ENCODE measurements at regions not wholly inside any gene's neighbourhood (a gene's known extent, or its start where the extent isn't known, plus 50 kb on each side); places are given as distances from the start of the nearest gene placed in this dataset.

- H2BK20ac ChIP-seq (ENCODE audit: low read length) = no peak overlapping the region
- H3K27ac ChIP-seq (ENCODE audit: low read depth, low read length) = no peak overlapping the region
- no peaks in the 10 kb centered on the region for H3K36me3 ChIP-seq (ENCODE audit: control insufficient read depth in 2 of 4, insufficient read depth in 4 of 4, low read length in 3 of 4)
- H2BK120ac ChIP-seq (replicated peaks; ENCODE audit: low read depth, low read length) = no peak overlapping the region
- H3K14ac ChIP-seq (ENCODE audit: insufficient read length) = no peak overlapping the region
- WGBS, 2 experiments (ENCODE audit: extremely low coverage in 1 of 2, insufficient coverage in 1 of 2, insufficient read length in 1 of 2, insufficient replicate concordance in 2 of 2, low coverage in 1 of 2, low lambda C conversion rate in 2 of 2, missing lambda C conversion rate in 1 of 2) = 95% methylated on average over 1 of the region's 1 CpG; no CpG with 5 or more reads in 1 of the 2 experiments
- H4K8ac ChIP-seq (ENCODE audit: extremely low read depth, insufficient read depth, low read length) = no peak overlapping the region
- ChIA-PET POLR2A (ENCODE audit: partially characterized antibody) (no interaction called here), CTCF (ENCODE audit: partially characterized antibody) (no interaction called here)
- no peak overlapping the region for H4K5ac ChIP-seq (ENCODE audit: insufficient read length, low read depth, low read length)
- no peaks in the 10 kb centered on the region for H3K79me2 ChIP-seq (ENCODE audit: control insufficient read depth in 1 of 2, insufficient read depth in 2 of 2, low read length in 2 of 2)
- H2BK12ac ChIP-seq (ENCODE audit: low read depth, low read length) = no peak overlapping the region
- no peaks in the 10 kb centered on the region for H3K79me1 ChIP-seq (ENCODE audit: low read depth, low read length)
- DNase-seq (ENCODE audit: low read depth in 1 of 2, low spot score in 2 of 2) (no peak), FAIRE-seq (no peak)
- H3K23me2 ChIP-seq (ENCODE audit: low read depth, low read length) = no peaks in the 10 kb centered on the region; the same call in 1 of the 2 replicates
- H2BK15ac ChIP-seq (ENCODE audit: low read length) = no peak overlapping the region
- no peak overlapping the region for H2AK5ac ChIP-seq (ENCODE audit: low read depth, low read length)
- no peak overlapping the region for H3K4ac ChIP-seq (replicated peaks; ENCODE audit: insufficient read length, low read depth, low read length)
- H4K20me1 ChIP-seq (replicated peaks in 1 of 2; ENCODE audit: control insufficient read depth in 1 of 2, insufficient read depth in 2 of 2, low read length in 2 of 2) = no peaks in the 10 kb centered on the region
- H3K9me3 ChIP-seq (ENCODE audit: insufficient read depth in 2 of 2, low read depth in 1 of 2, low read length in 1 of 2) = no peaks in the 10 kb centered on the region
- H3K9ac ChIP-seq (replicated peaks in 1 of 4; ENCODE audit: extremely low read depth in 1 of 4, low read depth in 3 of 4, low read length in 3 of 4) = no peak overlapping the region
- H3K27me3 ChIP-seq (replicated peaks in 1 of 4; ENCODE audit: control insufficient read depth in 3 of 4, extremely low read depth in 1 of 4, insufficient read depth in 3 of 4, low read length in 3 of 4) = no peaks in the 10 kb centered on the region
- no peak overlapping the region for H3K4me2 ChIP-seq (ENCODE audit: insufficient read depth in 1 of 2, low read depth in 2 of 2, low read length in 2 of 2)
- H3K23ac ChIP-seq (ENCODE audit: insufficient read length) = no peak overlapping the region
- H4K91ac ChIP-seq (replicated peaks; ENCODE audit: insufficient read length, low read length) = no peak overlapping the region
- H2BK5ac ChIP-seq (ENCODE audit: low read depth, low read length) = no peak overlapping the region
- H2AFZ ChIP-seq (ENCODE audit: low read length) = no peak overlapping the region
- no peaks in the 10 kb centered on the region for H3K4me1 ChIP-seq (replicated peaks in 1 of 4; ENCODE audit: control insufficient read depth in 3 of 4, insufficient read depth in 4 of 4, low read length in 3 of 4)
- H3K4me3 ChIP-seq (ENCODE audit: extremely low read depth in 1 of 4, insufficient read depth in 2 of 4, low read depth in 3 of 4, low read length in 4 of 4) = no peak overlapping the region
- H3K18ac ChIP-seq (ENCODE audit: extremely low read depth, low read length) = no peak overlapping the region
- H3K56ac ChIP-seq (replicated peaks; ENCODE audit: insufficient read length, low read depth, low read length) = no peak overlapping the region
- TF ChIP-seq, protein P1, sequence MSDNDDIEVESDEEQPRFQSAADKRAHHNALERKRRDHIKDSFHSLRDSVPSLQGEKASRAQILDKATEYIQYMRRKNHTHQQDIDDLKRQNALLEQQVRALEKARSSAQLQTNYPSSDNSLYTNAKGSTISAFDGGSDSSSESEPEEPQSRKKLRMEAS (IDR thresholded peaks at IDR 0.05) = no peak
- TF ChIP-seq EZH2 (IDR thresholded peaks at IDR 0.05; ENCODE audit: low read depth, low read length, severe bottlenecking) (no peak), RXRA (IDR thresholded peaks at IDR 0.05; ENCODE audit: insufficient read depth, low read depth, low read length) (no peak), ATF3 (IDR thresholded peaks at IDR 0.05; ENCODE audit: insufficient read depth, low read depth, low read length) (no peak), FOSL1 (IDR thresholded peaks at IDR 0.05; ENCODE audit: insufficient read depth, low read depth, low read length) (no peak), HDAC6 (IDR thresholded peaks at IDR 0.05; ENCODE audit: low read depth, low read length) (no peak), RNF2 (IDR thresholded peaks at IDR 0.05; ENCODE audit: borderline replicate concordance, low read depth, low read length, missing control alignments, poor library complexity, severe bottlenecking) (no peak), SIN3A (conservative IDR thresholded peaks at IDR 0.05 in 1 of 2, IDR thresholded peaks at IDR 0.05 in 1 of 2; ENCODE audit: low read depth in 1 of 2, low read length in 2 of 2) (no peak), SRF (IDR thresholded peaks at IDR 0.05; ENCODE audit: low read depth, low read length) (no peak), KDM4A (IDR thresholded peaks at IDR 0.05; ENCODE audit: low read depth, low read length, severe bottlenecking) (no peak), POLR2A (IDR thresholded peaks at IDR 0.05; ENCODE audit: control extremely low read depth in 1 of 2, low read depth in 2 of 2, low read length in 2 of 2) (no peak), RFX5 (IDR thresholded peaks at IDR 0.05; ENCODE audit: borderline replicate concordance, low read depth, low read length) (no peak), NRF1 (IDR thresholded peaks at IDR 0.05; ENCODE audit: low read depth, low read length) (no peak), POLR2AphosphoS5 (IDR thresholded peaks at IDR 0.05; ENCODE audit: low read depth, low read length) (no peak)
Measured at GRCh38 chr5:30878746-30879145, 314.7 kb upstream of the CDH6 start.

Measured in H1 (cell line).